ENCODE measurements at regions not wholly inside any gene's neighbourhood (a gene's known extent, or its start where the extent isn't known, plus 50 kb on each side); places are given as distances from the start of the nearest gene placed in this dataset.

GRCh38 chr10:9268176-9268575 is 1213.7 kb downstream of the GATA3 start:
- TF ChIP-seq CTCF (conservative IDR thresholded peaks at IDR 0.05 in 1 of 2, IDR thresholded peaks at IDR 0.05 in 1 of 2; ENCODE audit: extremely low read depth in 1 of 2, insufficient read depth in 1 of 2, low read depth in 1 of 2, low read length in 2 of 2) (no peak), EZH2 (IDR thresholded peaks at IDR 0.05; ENCODE audit: borderline replicate concordance, low read length) (no peak)

Measured in mammary epithelial cell (primary cell).